A549 (cell line): ENCODE measurements at regions not wholly inside any gene's neighbourhood (a gene's known extent, or its start where the extent isn't known, plus 50 kb on each side); places are given as distances from the start of the nearest gene placed in this dataset.

Experiments
- ATAC-seq, 2 experiments: fragments of 200-7000 bp in 1 of 2; fragments of >200 bp in 1 of 2; cut with Nextera tagmentation in 1 of 2; cut with Tn5 transposase in 1 of 2; 3 replicates each; pipeline versions ENCODE4 v1.8.0 to v1.9.1; 2018 to 2020; ENCODE audit warnings: mild to moderate bottlenecking in 1 of 2, moderate library complexity in 1 of 2
- CTCF ChIA-PET: fragments of 300-600 bp; sonication (Branson Sonifier 250); formaldehyde crosslinking; extraction: SDS; loops from one replicate; lab custom pipeline; 2021; ENCODE audit warnings: antibody characterized with exemption, inconsistent platforms; lab: Yijun Ruan, JAX
- POLR2A ChIA-PET: fragments of 350-600 bp; formaldehyde crosslinking; extraction: SDS; loops from one replicate; lab custom pipeline; 2021; ENCODE audit warnings: antibody characterized with exemption, inconsistent platforms; lab: Yijun Ruan, JAX
- DNase-seq, 2 experiments: peaks; one replicate each; pipeline versions ENCODE4 v3.0.0 to v3.0.0-alpha.2; 2011 to 2016; ENCODE audit warnings: low read depth in 1 of 2, low spot score in 1 of 2
- FAIRE-seq: peaks from 2 replicates; lab custom pipeline; 2011; peaks lifted over from hg19 to GRCh38; lab: Jason Lieb, UNC
- H3K27ac ChIP-seq, 2 experiments: fragments of >200 bp; sonication (Bioruptor Twin); formaldehyde crosslinking; 3 replicates each; pipeline ENCODE4 v1.5.1; 2016 to 2017
- H3K4me1 ChIP-seq: fragments of >200 bp; sonication (Bioruptor Twin); formaldehyde crosslinking; 3 replicates; pipeline ENCODE4 v1.6.1; 2016
- H3K4me2 ChIP-seq: fragments of >200 bp; sonication (Bioruptor Twin); formaldehyde crosslinking; 3 replicates; pipeline ENCODE4 v1.6.1; 2016
- H3K4me3 ChIP-seq: fragments of >200 bp; sonication (Bioruptor Twin); formaldehyde crosslinking; 3 replicates; pipeline ENCODE4 v1.5.1; 2016
- H3K9me3 ChIP-seq: fragments of >200 bp; sonication (Bioruptor Twin); formaldehyde crosslinking; 3 replicates; pipeline ENCODE4 v1.6.1; 2016
- BHLHE40 ChIP-seq: IDR thresholded peaks from 2 replicates; pipeline ENCODE4 v1.6.1; 2012; ENCODE audit warnings: low read depth, low read length, inconsistent platforms
- CBX2 ChIP-seq: fragments of 200-600 bp; sonication (generic); IDR thresholded peaks from 2 replicates; pipeline ENCODE4 v1.6.1; 2016; ENCODE audit warnings: low read depth, mild to moderate bottlenecking, borderline replicate concordance
- CBX8 ChIP-seq: fragments of 200-600 bp; sonication (generic); IDR thresholded peaks from 2 replicates; pipeline ENCODE4 v1.6.1; 2016
- CEBPB ChIP-seq, 2 experiments: fragments of >200 bp in 1 of 2; sonication (Bioruptor Twin) in 1 of 2; formaldehyde crosslinking in 1 of 2; IDR thresholded peaks; 2 replicates each; pipeline ENCODE4 v1.6.1; 2012 to 2016
- ELK1 ChIP-seq: fragments of 150-350 bp; IDR thresholded peaks from 2 replicates; pipeline ENCODE4 v1.6.1; 2014; ENCODE audit warnings: low read depth, mild to moderate bottlenecking, low read length
- FOSB ChIP-seq: fragments of 250-450 bp; sonication (Bioruptor Pico); IDR thresholded peaks from 2 replicates; pipeline ENCODE4 v1.5.0; 2020; ENCODE audit warnings: mild to moderate bottlenecking, moderate library complexity
- GATA3 ChIP-seq: IDR thresholded peaks from 2 replicates; pipeline ENCODE4 v1.6.1; 2012; ENCODE audit warnings: borderline replicate concordance
- JUNB ChIP-seq: fragments of >200 bp; sonication (Bioruptor Twin); formaldehyde crosslinking; IDR thresholded peaks from 2 replicates; pipeline ENCODE4 v1.6.1; 2016
- MAFK ChIP-seq: fragments of 450-650 bp; IDR thresholded peaks from 2 replicates; pipeline ENCODE4 v1.6.1; 2014; ENCODE audit not compliant: partially characterized antibody
- MAZ ChIP-seq: fragments of 150-350 bp; IDR thresholded peaks from 2 replicates; pipeline ENCODE4 v1.6.1; 2014; ENCODE audit warnings: antibody characterized with exemption, low read depth, low read length, borderline replicate concordance
- NFE2L2 ChIP-seq: fragments of 150-350 bp; conservative IDR thresholded peaks from 2 replicates; pipeline ENCODE4 v1.6.1; 2014; ENCODE audit warnings: low read length
- PBX3 ChIP-seq: IDR thresholded peaks from 2 replicates; pipeline ENCODE4 v1.6.1; 2012
- POLR2A ChIP-seq: IDR thresholded peaks from 2 replicates; pipeline ENCODE4 v1.6.1; 2012; ENCODE audit warnings: mild to moderate bottlenecking, low read length
- RAD21 ChIP-seq, 2 experiments: fragments of >200 bp in 1 of 2; sonication (Bioruptor Twin) in 1 of 2; formaldehyde crosslinking in 1 of 2; IDR thresholded peaks in 1 of 2; conservative IDR thresholded peaks in 1 of 2; 2 replicates in 1 of 2; 3 replicates in 1 of 2; pipeline ENCODE4 v1.6.1; 2012 to 2018; ENCODE audit warnings: inconsistent platforms in 1 of 2
- RARB ChIP-seq: fragments of 250-450 bp; sonication (Bioruptor Pico); IDR thresholded peaks from 2 replicates; pipeline ENCODE4 v1.8.0; 2021; ENCODE audit warnings: mild to moderate bottlenecking, moderate library complexity
- SMC3 ChIP-seq: fragments of >200 bp; sonication (Bioruptor Twin); formaldehyde crosslinking; IDR thresholded peaks from 3 replicates; pipeline ENCODE4 v1.6.1; 2018; ENCODE audit warnings: inconsistent platforms
- SREBF2 ChIP-seq: fragments of 450-650 bp; IDR thresholded peaks from 2 replicates; pipeline ENCODE4 v1.6.1; 2014; ENCODE audit warnings: mild to moderate bottlenecking, moderate library complexity
- ZSCAN20 ChIP-seq: fragments of 250-450 bp; sonication (Bioruptor Pico); IDR thresholded peaks from 2 replicates; pipeline ENCODE4 v1.8.0; 2022; ENCODE audit warnings: mild to moderate bottlenecking, moderate library complexity
- WGBS: methylation state at CpG from one replicate; pipeline ENCODE4 v1.1.6; 2017; ENCODE audit errors: missing lambda C conversion rate; 5-methylcytosine and 5-hydroxymethylcytosine counted together
- TF ChIP-seq, protein P1 (sequence below): fragments of >200 bp; sonication (Bioruptor Twin); formaldehyde crosslinking; IDR thresholded peaks from 3 replicates; pipeline ENCODE4 v1.5.1; 2016
- TF ChIP-seq, protein P2 (sequence below): fragments of 450-650 bp; IDR thresholded peaks from 2 replicates; pipeline ENCODE4 v1.6.1; 2014; ENCODE audit warnings: antibody characterized with exemption
- TF ChIP-seq, protein P3 (sequence below): IDR thresholded peaks from 2 replicates; pipeline ENCODE4 v1.6.1; 2012
- TF ChIP-seq, protein P4 (sequence below): fragments of 250-450 bp; sonication (Bioruptor Pico); IDR thresholded peaks from 2 replicates; pipeline ENCODE4 v1.5.0; 2020; ENCODE audit warnings: low read depth, mild to moderate bottlenecking, moderate library complexity
- TF ChIP-seq, protein P5 (sequence below): fragments of 250-450 bp; sonication (Bioruptor Pico); IDR thresholded peaks from 2 replicates; pipeline ENCODE4 v1.5.0; 2021; ENCODE audit warnings: mild to moderate bottlenecking, moderate library complexity, borderline replicate concordance

DNA sequence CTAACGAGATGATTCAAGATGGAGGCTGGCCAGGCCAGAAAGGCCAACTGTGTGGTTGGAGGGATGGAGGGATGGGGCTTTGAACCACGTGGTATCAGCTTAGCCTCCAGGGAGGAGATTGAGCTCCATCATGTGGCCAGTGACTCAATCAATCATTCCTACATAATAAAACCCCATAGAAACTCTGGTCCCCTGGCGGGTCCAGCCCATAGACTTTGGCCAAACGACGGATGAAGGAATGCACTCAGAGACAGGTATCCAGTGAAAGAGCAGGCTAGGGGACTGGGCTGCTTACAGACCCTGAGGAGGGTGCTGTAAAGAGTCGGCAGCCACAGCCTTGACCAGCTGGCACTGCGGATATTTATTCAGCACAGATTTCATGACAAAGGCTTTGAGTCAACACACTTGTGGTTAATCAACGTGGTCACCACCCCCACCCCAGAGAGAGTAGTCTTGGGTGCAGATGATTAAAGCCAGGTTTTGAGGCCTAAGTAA, 308.7 kb upstream of the TNRC6C start:
- no peak overlapping the region for H3K4me3 ChIP-seq
- ATAC-seq (peak; percentile 25 to 76; a peak in 4 of 6 replicates), FAIRE-seq (no peak), DNase-seq (peak; percentile 39 to 41)
- ChIA-PET CTCF (interaction anchor here (0.6 to 2.2 kb wide), 8 partner anchors 13 to 122 kb away, joined by 3 to 16 read pairs (median 3); no protein-coding TSS in a partner anchor), POLR2A (interaction anchor here (1.4 kb wide), 1 partner anchor 309 kb away, joined by 3 read pairs; the partner anchor contains the start of gene TNRC6C)
- no peaks in the 10 kb centered on the region; the same call in 2 of the 3 replicates for H3K4me1 ChIP-seq
- no peak overlapping the region for H3K27ac ChIP-seq
- no peak overlapping the region for H3K4me2 ChIP-seq
- TF ChIP-seq SMC3 = peak; percentile 38; the same call in 2 of the 3 replicates
- TF ChIP-seq, protein P1, sequence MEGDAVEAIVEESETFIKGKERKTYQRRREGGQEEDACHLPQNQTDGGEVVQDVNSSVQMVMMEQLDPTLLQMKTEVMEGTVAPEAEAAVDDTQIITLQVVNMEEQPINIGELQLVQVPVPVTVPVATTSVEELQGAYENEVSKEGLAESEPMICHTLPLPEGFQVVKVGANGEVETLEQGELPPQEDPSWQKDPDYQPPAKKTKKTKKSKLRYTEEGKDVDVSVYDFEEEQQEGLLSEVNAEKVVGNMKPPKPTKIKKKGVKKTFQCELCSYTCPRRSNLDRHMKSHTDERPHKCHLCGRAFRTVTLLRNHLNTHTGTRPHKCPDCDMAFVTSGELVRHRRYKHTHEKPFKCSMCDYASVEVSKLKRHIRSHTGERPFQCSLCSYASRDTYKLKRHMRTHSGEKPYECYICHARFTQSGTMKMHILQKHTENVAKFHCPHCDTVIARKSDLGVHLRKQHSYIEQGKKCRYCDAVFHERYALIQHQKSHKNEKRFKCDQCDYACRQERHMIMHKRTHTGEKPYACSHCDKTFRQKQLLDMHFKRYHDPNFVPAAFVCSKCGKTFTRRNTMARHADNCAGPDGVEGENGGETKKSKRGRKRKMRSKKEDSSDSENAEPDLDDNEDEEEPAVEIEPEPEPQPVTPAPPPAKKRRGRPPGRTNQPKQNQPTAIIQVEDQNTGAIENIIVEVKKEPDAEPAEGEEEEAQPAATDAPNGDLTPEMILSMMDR = peak; percentile 22; the same call in 1 of the 3 replicates
- TF ChIP-seq NFE2L2 = no peak
- peak; percentile 53 to 70 for TF ChIP-seq RAD21 (conservative IDR thresholded peaks at IDR 0.05 in 1 of 2, IDR thresholded peaks at IDR 0.05 in 1 of 2)
- no peak for TF ChIP-seq CBX2
- TF ChIP-seq, protein P2, sequence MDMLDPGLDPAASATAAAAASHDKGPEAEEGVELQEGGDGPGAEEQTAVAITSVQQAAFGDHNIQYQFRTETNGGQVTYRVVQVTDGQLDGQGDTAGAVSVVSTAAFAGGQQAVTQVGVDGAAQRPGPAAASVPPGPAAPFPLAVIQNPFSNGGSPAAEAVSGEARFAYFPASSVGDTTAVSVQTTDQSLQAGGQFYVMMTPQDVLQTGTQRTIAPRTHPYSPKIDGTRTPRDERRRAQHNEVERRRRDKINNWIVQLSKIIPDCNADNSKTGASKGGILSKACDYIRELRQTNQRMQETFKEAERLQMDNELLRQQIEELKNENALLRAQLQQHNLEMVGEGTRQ = peak; percentile 66
- no peak for TF ChIP-seq FOSB (CRISPR knock-in tag)
- TF ChIP-seq, protein P3, sequence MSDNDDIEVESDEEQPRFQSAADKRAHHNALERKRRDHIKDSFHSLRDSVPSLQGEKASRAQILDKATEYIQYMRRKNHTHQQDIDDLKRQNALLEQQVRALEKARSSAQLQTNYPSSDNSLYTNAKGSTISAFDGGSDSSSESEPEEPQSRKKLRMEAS = 0 out of 2 replicates have a peak, but pooled peaks have one; percentile 13
- 35% methylated on average over 8 of the region's 8 CpGs for WGBS
- H3K9me3 ChIP-seq = peaks cover 18% of the 10 kb centered on the region; the same call in 2 of the 3 replicates

- ChIA-PET POLR2A (no interaction called here), CTCF (interaction anchor here (1.1 to 1.7 kb wide), 2 partner anchors 11 to 109 kb away, joined by 4 to 6 read pairs; no protein-coding TSS in a partner anchor)
- H3K4me3 ChIP-seq = no peak overlapping the region
- no peak overlapping the region for H3K4me2 ChIP-seq
- no peaks in the 10 kb centered on the region; the same call in 2 of the 3 replicates for H3K4me1 ChIP-seq
- ATAC-seq (no peak), FAIRE-seq (no peak), DNase-seq (no peak)
- H3K9me3 ChIP-seq = peaks cover 18% of the 10 kb centered on the region; the same call in 2 of the 3 replicates
- no peak overlapping the region for H3K27ac ChIP-seq
- no peak for TF ChIP-seq MAZ
- no peak for TF ChIP-seq POLR2A
- TF ChIP-seq ZSCAN20 (CRISPR knock-in tag) = no peak
- TF ChIP-seq RAD21 (conservative IDR thresholded peaks at IDR 0.05 in 1 of 2, IDR thresholded peaks at IDR 0.05 in 1 of 2) = no peak
- TF ChIP-seq SREBF2 = no peak
- no peak for TF ChIP-seq MAFK
- TF ChIP-seq JUNB = no peak
- 35% methylated on average over 4 of the region's 4 CpGs for WGBS
Measured at GRCh38 chr17:77651988-77652387, 306.5 kb upstream of the TNRC6C start.

GRCh38 chr17:77654296-77654695, 304.2 kb upstream of the TNRC6C start:
- no peak overlapping the region for H3K27ac ChIP-seq
- no peaks in the 10 kb centered on the region; the same call in 2 of the 3 replicates for H3K4me1 ChIP-seq
- POLR2A ChIA-PET = no interaction called here
- no peak for FAIRE-seq
- no peak for DNase-seq
- 34% methylated on average over 5 of the region's 5 CpGs for WGBS
- CTCF ChIA-PET = interaction anchor here (1.6 kb wide), 1 partner anchor 112 kb away, joined by 5 read pairs; no protein-coding TSS in a partner anchor
- TF ChIP-seq, protein P4, sequence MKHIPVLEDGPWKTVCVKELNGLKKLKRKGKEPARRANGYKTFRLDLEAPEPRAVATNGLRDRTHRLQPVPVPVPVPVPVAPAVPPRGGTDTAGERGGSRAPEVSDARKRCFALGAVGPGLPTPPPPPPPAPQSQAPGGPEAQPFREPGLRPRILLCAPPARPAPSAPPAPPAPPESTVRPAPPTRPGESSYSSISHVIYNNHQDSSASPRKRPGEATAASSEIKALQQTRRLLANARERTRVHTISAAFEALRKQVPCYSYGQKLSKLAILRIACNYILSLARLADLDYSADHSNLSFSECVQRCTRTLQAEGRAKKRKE = no peak
- TF ChIP-seq CEBPB (IDR thresholded peaks at IDR 0.05) (no peak), PBX3 (no peak), POLR2A (no peak), BHLHE40 (no peak), ELK1 (no peak), ZSCAN20 (CRISPR knock-in tag) (no peak), RARB (CRISPR knock-in tag) (no peak), JUNB (no peak), CBX8 (no peak), GATA3 (no peak)
- TF ChIP-seq, protein P5, sequence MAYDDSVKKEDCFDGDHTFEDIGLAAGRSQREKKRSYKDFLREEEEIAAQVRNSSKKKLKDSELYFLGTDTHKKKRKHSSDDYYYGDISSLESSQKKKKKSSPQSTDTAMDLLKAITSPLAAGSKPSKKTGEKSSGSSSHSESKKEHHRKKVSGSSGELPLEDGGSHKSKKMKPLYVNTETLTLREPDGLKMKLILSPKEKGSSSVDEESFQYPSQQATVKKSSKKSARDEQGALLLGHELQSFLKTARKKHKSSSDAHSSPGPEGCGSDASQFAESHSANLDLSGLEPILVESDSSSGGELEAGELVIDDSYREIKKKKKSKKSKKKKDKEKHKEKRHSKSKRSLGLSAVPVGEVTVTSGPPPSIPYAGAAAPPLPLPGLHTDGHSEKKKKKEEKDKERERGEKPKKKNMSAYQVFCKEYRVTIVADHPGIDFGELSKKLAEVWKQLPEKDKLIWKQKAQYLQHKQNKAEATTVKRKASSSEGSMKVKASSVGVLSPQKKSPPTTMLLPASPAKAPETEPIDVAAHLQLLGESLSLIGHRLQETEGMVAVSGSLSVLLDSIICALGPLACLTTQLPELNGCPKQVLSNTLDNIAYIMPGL = no peak
- H3K4me2 ChIP-seq = no peak overlapping the region
- no peak overlapping the region for H3K4me3 ChIP-seq
- peaks cover 8% of the 10 kb centered on the region; the same call in 1 of the 3 replicates for H3K9me3 ChIP-seq
- ATAC-seq = no peak
